GM12892 (cell line): ENCODE measurements at regions not wholly inside any gene's neighbourhood (a gene's known extent, or its start where the extent isn't known, plus 50 kb on each side); places are given as distances from the start of the nearest gene placed in this dataset.

Experiments
- DNase-seq: peaks from one replicate; pipeline ENCODE4 v3.0.0; 2011; ENCODE audit not compliant: insufficient read length
- FAIRE-seq: peaks from 2 replicates; lab custom pipeline; 2011; peaks lifted over from hg19 to GRCh38; lab: Jason Lieb, UNC
- POLR2A ChIP-seq: IDR thresholded peaks from 2 replicates; pipeline ENCODE4 v1.6.1; 2011; ENCODE audit warnings: low read depth, low read length, control low read depth
- POLR2AphosphoS5 ChIP-seq: IDR thresholded peaks from 2 replicates; pipeline ENCODE4 v1.6.1; 2011; ENCODE audit warnings: low read depth, low read length, control low read depth
- TAF1 ChIP-seq: IDR thresholded peaks from 2 replicates; pipeline ENCODE4 v1.6.1; 2011; ENCODE audit warnings: low read depth, mild to moderate bottlenecking, control low read depth, low read length, borderline replicate concordance

- FAIRE-seq (no peak), DNase-seq (no peak)
- no peak for TF ChIP-seq POLR2AphosphoS5
- TF ChIP-seq POLR2A: no peak
- TF ChIP-seq TAF1: no peak
Measured at GRCh38 chr7:47132471-47132870, 449.4 kb downstream of the TNS3 start.

- no peak for DNase-seq
- no peak for TF ChIP-seq TAF1
- TF ChIP-seq POLR2A: no peak
- TF ChIP-seq POLR2AphosphoS5: no peak
- FAIRE-seq: no peak
Measured at GRCh38 chr7:47128700-47129099, 453.2 kb downstream of the TNS3 start.

GRCh38 chr7:47125529-47125928 is 456.4 kb downstream of the TNS3 start:
- no peak for FAIRE-seq

GRCh38 chr7:47119261-47119865 is 462.5 kb downstream of the TNS3 start:
- TF ChIP-seq TAF1 (no peak), POLR2AphosphoS5 (no peak), POLR2A (no peak)
- DNase-seq: no peak
- FAIRE-seq: no peak

More at GRCh38 chr7:47125529-47125928, 456.4 kb downstream of the TNS3 start:
- no peak for DNase-seq
- no peak for TF ChIP-seq TAF1
- TF ChIP-seq POLR2AphosphoS5: no peak
- TF ChIP-seq POLR2A: no peak

- TF ChIP-seq POLR2A (no peak), POLR2AphosphoS5 (no peak)
- DNase-seq (no peak), FAIRE-seq (no peak)
Measured at GRCh38 chr7:47104206-47104549, 477.7 kb downstream of the TNS3 start.

GRCh38 chr7:47103498-47104205 is 478.3 kb downstream of the TNS3 start:
- DNase-seq (no peak), FAIRE-seq (no peak)
- TF ChIP-seq POLR2A (no peak), TAF1 (no peak), POLR2AphosphoS5 (no peak)

- no peak for TF ChIP-seq POLR2AphosphoS5
- no peak for TF ChIP-seq POLR2A
- no peak for TF ChIP-seq TAF1
- no peak for DNase-seq
- no peak for FAIRE-seq
Measured at GRCh38 chr7:47102331-47102841, 479.5 kb downstream of the TNS3 start.

GRCh38 chr7:47100817-47101435 is 481.0 kb downstream of the TNS3 start:
- FAIRE-seq (no peak), DNase-seq (no peak)
- no peak for TF ChIP-seq TAF1
- TF ChIP-seq POLR2A: no peak
- TF ChIP-seq POLR2AphosphoS5: no peak

- FAIRE-seq (no peak), DNase-seq (no peak)
- no peak for TF ChIP-seq TAF1
- TF ChIP-seq POLR2AphosphoS5: no peak
- no peak for TF ChIP-seq POLR2A
Measured at GRCh38 chr7:47100148-47100816, 481.6 kb downstream of the TNS3 start.

GRCh38 chr7:47097431-47097830 is 484.5 kb downstream of the TNS3 start:
- FAIRE-seq (no peak), DNase-seq (no peak)
- TF ChIP-seq TAF1 (no peak), POLR2AphosphoS5 (no peak), POLR2A (no peak)

- DNase-seq (no peak), FAIRE-seq (no peak)
- TF ChIP-seq TAF1 (no peak), POLR2AphosphoS5 (no peak), POLR2A (no peak)
Measured at GRCh38 chr7:47095946-47096345, 486.0 kb downstream of the TNS3 start.

- FAIRE-seq (no peak), DNase-seq (no peak)
- TF ChIP-seq POLR2A (no peak), TAF1 (no peak), POLR2AphosphoS5 (no peak)
Measured at GRCh38 chr7:47094462-47094861, 487.4 kb downstream of the TNS3 start.
